GM21367 (cell line): ENCODE measurements at regions not wholly inside any gene's neighbourhood (a gene's known extent, or its start where the extent isn't known, plus 50 kb on each side); places are given as distances from the start of the nearest gene placed in this dataset.

Experiments
- ATAC-seq: cut with Tn5 transposase; IDR thresholded peaks from one replicate; pipeline ENCODE4 v1.9.1; 2021; ENCODE audit not compliant: unreplicated experiment

DNA sequence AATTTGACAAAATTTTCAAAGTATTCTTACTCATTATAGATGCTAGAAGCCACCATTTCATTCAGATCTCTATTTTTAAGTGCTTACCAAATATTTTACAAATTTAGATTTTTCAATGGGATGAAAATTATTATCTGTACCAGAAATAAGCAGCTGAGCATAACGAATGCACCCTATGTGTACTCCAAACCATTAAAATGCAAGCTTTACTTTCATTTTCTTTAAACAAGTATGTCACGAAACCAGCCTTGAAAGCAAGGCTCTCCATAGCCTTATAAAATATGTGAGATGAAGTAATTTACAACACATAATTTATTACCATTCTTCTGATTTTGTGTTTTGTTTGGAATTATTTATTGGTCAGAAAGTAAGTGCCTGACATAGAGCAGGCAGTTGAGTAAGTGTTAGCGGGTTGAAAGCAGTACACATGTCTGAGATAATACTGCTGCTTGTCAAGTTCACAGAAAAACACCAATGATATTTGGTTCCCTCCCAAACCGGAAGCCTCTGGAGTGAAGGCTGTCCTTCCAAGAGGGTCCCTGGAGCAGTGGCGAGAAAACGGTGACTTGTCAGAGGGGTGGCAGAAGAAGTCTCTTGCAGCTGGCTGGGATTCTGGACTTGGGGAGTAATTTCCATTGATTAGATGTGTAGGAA, 322.7 kb upstream of the PFKP start:
- no peak for ATAC-seq

DNA sequence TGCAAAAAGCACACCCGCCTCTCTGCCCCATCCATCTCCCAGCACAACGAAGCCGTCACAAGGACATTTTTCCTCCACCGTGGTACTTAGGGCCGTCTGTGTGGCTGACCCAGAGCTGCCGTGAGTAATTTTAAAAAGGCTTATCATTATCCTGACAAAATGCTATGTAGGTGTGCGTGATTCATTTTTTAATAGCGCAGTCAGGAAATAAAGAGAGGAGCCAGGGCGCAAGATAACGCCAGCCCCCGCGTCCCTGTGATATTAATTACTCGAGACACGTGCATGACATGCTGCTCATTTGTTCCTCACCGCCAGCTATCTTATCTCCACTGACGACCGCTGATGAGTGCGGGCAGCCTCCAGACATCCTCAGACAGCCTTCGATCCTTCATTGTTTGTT, 332.7 kb upstream of the PFKP start:
- no peak for ATAC-seq

DNA sequence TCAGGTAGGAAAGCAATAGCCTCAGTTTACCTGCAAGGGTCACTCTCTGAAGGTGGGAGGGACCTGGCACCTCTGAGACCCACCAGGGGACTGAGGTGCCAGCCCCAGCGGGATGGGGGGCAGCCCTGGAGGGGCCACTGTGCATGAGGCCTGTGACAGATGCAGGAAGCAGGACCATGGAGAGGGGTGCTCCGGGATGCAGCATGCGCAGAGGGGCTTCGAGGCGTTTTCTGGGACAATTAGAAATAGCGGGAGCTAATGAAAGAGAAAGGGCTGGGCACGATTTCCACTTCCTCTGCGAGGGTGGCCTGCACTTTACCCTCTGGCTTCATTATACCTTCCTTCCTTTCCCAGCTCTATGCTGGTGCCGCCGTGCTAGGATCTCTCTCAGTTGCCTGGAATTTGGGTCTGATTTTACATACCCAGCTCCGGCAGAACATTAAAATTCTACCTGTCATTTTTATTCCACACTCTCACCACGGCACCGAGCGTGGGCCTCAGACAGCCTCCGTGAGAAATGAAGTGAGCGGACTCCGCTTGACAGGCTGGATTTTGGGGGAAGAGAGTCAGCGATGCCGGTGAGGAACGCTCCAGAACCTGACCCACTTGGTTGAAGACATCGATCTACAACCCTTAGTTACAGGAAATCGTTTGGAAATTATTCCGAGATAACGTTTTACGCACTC, 333.9 kb upstream of the PFKP start:
- ATAC-seq = no peak

DNA sequence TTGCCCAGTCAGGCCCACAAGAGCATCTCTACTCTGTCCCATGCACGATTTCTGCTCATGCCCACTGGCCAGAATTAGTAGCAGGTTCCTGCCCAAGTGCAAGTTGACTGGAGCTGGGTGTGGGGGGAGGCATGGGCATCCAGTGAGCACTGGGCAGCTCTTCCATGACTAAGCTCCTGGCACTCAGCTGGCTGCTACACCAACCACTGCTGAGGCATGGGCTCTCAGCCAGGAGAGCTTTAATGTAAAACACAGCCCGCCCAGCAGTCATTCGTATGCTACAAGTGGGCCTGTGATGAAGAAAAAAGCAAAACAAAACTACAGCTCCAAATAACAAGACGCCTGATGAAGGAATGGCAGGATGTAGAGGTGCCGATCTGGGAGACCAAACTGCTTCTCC, 335.4 kb upstream of the PFKP start:
- ATAC-seq = no peak

DNA sequence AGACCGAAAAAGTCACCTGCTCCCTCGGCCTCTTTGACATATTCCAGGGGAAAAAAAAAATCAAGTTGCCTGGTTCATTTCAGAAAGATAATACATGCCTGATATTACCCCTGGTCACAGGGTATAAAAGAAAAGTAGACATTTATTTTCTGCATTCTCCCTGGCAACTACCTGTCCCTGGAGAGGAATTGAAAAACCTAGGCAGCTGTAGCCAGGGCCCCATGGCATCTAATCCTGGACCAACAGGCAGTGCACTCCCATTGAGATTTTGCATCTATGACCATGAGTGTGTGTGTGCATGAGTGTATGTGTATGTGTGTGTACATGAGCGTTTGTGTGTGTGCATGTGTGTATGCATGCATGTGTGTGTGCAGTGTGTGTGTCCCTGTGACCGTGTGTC, 338.2 kb upstream of the PFKP start:
- no peak for ATAC-seq

DNA sequence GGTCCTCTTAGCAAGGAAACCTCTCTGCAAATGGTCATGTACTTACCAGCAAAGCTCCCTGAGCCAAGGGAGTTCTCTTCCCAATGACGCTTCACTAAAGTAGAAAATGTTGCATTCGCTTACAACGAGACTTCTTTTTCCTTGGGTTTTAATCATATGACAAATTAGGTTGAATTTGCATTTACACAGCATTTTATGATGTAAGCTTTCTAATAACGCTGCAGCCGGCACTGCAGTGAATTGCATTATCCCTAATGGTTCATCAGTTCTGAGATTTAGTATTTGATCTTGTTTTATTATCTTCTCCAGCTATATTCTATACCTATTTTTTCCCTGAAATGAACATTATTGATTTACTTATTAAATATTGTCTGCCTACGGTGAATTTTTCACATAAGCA, 339.3 kb upstream of the PFKP start:
- no peak for ATAC-seq

DNA sequence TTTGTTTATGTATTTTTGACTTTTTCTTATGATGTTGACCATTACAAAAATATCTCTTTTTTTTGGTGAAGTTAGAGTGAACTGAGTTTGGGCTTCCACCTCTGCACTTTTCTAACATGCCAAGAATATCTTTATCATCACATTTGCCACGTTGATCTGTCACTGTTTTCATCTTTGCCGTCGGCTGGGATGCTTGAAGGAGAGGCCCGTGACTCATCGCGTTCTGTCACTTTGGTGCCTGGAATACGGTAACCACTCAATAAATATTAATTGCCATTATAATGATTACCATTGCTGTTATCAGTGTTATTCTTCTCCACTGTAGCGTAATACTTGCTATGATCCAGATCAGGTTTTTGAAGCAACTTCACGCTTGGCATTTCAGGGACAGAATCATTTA, 350.8 kb upstream of the PFKP start:
- ATAC-seq = no peak

DNA sequence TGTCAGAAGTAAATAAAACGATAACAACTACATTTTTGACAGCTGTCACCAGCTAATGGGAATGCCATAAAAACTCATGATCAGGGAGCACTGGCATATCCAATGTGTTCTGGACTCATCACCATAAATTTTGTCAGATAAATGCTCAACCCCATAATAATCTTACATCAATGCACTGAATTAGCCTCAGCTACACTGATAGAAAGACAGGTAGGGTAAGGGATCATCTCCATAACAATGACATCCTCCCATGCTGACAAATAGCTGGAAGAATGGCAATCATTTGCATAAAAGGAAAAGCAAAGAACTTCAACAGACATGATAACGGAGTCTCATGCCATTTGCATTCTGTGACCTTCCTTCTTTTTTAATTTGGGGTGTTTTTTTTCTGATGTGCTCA, 352.8 kb upstream of the PFKP start:
- ATAC-seq = no peak

DNA sequence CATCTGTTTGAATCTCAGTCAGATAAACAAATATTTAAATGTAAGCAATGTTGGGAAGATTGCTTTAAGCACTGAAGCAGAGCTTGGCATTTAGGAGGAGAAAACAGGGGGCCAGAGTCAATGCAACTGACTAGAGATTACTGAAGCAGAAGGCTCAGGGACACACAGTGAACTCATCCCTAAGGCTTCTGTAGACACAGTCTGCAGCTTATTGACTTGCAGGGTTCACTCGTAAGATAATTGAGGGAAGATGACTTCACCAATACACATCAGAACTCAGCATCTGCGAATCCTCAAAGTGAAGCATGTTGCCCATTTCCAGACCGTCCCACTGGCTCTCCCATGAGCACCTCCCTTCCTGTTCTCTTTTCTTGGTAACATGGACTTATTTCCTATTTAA, 363.4 kb upstream of the PFKP start:
- no peak for ATAC-seq

DNA sequence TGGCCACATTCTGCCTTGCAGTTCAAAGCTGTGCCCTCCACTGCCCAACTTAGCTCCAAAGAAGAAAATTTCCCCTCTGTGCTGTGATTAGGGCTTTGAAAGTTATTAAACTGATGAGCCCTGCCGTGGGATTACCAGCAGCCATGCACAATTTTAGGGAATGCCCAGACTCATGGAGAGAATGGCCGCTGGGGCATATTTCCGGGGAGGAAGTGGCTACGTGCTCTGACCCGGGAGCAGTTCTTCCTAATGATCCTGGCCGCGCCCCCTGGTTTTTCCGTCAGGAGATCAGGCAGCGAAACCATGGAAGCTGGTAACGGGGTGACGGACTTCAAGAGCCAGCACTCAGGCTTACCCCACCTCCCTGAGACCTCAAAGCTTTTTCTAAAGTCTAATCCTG, 365.5 kb upstream of the PFKP start:
- no peak for ATAC-seq

DNA sequence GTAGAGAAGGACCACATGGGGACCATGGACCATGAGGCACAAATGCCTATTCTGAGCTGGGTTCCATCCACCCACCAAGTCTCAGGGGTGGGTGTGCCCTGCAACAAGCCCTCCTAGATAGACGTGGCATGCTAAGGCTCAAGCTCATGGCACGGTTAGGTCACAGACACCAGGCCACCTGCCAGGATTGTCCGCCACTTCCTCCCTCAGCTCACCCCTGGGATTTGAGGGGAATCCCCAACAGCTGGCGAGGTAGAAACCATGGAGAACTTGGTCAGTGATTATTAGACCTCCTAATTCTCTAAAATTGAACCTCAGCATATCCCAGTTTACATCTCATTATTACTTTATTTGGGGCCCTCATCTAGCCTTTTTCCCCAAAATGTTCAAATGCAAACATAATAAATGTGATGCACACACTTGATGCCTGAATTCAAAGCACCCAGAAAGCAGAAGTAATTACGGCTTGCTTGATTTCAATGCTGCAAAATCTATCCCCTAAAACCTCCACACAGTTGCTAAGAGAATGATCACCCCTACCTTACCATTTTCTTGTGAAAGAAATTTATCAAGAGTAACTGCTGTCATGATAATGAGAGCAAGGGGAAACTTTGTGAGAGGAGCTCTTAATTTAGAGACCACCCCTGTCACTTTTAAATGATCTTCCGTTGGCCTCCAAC, 366.6 kb upstream of the PFKP start:
- ATAC-seq = no peak

DNA sequence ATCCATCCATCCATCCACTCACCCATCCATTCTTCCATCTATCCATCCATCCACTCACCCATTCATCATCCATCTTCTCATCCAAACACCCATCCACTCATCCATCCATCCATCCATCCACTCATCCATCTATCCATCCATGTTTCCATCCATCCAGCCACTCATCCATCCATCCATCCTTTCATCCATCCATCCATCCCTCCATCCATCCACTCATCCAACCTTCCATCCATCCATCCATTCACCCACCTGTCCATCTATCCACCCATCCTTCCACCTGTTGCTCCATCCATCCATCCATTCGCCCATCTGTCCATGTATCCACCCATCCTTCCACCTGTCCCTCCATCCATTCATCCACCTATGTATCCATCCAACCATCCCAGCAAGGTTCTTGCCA, 378.4 kb upstream of the PFKP start:
- no peak for ATAC-seq

DNA sequence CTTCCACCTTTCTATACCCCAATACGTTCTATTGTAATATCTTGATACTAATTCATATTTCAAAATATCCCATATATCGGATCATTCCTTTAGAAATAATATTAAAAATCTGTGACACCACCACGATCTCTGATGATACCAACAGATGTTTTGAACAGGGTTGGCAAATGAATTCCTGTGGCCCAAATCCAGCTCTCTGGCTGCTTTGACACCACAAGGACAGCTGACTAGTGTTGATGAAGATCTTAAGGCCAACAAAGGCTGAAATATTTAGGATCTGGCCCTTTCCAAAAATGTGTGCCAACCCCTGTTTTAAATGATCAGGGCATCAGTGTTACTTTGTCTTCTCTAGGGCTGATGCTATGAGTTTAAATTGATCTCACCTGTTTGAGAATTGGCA, 380.7 kb upstream of the PFKP start:
- no peak for ATAC-seq

DNA sequence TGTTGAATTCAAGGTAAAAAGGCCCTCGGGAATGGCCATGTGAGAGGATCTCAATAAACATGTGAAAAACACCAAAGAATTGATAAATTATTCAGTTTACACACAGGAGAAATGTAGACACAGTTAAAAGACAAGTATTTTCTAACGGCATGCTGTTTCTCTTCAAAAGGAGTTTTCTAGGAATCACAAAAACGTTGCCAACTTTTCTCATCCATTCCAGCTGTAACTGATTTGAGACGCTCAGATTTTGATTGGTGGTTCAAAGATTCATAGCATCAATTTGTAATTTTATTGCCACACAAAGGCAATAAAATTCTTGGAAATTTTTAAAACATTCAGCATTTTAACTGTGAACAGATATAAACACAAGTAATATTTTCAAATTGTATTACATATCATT, 384.9 kb upstream of the PFKP start:
- no peak for ATAC-seq

DNA sequence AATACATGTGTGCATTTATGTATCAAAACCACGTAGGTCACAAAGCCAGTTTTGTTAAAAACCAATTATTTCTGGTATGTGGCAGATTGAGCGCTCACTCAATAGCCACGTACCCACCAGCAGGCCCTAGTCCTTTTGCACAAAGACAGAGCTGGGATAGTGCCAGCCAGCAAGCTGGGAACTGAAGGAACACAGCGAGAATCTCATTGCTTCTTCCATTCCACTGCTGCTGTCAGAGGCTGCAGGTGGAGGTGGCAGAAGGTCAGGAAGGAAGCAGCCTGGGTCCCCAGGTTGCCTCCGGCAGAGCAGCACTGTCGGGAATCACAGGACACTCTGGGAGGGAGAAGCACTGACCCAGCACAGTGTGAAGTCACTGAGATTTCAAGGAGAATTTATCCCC, 385.5 kb upstream of the PFKP start:
- ATAC-seq = no peak

DNA sequence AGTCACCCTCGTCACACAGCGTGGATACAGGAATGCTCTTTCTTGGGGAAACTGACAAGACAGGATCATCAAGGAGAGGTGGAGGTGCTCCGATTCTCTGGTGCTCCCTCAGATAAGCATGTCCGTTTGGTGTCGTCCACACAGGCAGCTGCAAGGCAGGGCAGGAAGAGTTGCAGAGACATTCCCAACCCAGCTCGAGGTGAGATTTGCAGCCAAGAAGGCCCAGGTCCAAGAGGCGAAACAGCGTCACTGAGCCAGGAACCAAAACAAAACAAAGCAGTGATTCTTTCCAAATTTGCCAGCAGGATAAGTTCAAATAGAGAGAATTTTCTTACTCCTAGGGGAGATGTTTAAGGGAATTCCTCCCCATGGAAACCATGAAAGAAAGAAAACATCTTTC, 386.5 kb upstream of the PFKP start:
- no peak for ATAC-seq

DNA sequence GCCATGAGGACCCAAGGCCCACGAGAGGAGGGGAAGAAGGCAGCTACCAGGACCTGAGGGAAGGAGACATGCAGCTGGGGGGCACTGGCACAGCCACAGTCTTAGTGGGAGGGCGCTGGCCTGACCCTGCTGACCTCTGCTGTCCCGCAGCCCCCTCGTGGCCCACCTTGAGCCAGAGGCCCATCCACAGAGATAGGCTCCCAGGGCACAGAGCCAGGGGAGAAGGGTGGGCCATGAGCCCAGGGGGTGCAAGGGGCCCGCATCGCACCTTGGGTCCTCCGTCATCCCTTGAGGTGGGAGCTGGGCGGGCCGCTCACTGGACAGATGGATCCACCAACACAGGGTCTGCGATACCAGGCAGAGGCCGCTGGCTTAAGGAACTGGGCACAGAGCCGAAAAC, 387.7 kb upstream of the PFKP start:
- no peak for ATAC-seq

DNA sequence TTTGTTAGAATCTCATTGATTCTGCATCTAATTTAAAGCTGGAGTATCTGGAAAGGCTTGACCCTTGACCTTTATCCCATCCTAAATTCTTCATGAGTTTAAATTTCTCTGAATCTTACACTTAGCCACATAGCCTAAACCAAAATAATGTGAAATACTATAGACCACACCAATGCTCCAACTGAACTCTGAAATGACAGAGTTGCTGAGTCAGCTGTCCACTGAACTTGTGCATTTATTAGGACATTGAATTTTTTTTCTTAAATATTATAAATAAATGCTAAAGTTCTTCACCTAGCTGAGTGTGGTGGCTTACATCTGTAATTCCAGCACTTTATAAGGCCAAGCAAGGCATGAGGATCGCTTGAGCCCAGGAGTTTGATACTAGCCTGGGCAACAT, 390.9 kb upstream of the PFKP start:
- no peak for ATAC-seq

DNA sequence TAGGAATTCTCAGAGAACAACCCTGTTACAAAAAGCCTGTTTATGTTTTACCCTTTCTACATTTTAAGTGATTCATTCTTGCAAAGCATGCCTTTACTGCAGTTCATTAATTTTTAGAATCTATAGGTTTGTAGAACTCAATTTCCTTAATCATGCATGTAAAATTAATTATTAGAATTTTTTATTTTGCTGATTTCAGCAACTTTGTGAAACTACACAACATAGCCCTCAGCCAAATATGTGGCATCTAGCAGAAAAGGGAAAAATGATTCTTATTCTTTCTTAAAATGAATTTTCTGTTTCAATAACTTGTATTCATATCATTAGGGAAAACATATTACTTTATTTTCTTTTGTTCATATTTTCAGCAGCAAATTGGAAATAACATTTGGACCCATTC, 392.9 kb upstream of the PFKP start:
- ATAC-seq = no peak

DNA sequence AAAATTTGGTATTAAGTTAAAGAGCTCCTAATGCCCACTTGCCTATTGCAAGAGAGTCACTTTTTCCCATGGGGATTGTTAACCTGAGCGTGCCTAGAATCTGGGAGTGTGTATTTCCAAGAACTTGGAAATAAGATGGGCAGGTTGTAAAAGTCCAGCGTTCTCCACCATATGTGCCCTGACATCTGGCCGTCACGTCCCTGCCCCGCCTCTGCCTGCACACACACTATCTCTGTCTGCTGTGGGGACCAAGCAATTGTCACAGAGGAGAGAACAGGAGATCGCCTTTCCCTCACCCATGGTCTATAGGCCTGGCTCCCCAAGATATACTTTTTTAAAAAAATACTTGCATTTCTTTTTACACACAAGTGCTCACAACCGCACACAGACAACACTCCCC, 396.5 kb upstream of the PFKP start:
- ATAC-seq = no peak

DNA sequence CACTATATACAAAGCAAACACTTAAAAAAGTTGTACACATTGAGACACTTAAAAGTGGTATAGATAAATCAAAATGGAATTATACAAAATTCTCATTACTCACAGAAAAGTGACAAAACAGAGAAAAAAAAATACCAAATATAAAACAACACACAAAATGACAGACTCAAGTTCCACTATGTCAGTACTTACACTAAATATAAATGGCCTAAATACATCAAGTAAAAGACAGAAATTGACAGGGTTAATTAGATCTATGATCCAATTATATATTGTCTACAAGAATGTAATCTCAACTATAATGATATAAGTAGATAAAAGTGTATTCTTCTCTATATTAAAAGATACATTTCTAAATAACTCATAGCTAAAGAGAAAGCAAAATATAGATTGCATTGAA, 401.6 kb upstream of the PFKP start:
- ATAC-seq = no peak

DNA sequence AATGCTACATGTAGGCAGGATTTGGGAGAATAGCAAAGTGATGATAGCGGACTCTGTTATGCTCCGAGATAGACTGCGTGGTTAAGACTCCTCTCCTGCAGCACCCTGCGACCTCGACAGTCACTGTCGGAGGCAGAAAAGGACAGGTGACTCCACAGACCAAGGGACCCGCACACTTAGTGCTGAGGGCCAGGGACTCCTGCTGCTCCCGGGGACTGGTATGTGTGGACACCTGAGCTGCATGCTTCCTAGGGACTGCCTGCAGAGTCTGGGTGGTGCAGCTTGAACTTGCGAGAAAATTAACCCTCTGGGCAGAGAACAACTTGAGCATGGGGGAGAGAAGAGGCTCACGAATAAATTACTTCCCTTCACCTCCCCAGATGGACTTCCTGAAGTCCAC, 407.1 kb upstream of the PFKP start:
- no peak for ATAC-seq
